NCI-H345 treated with DMSO at 0.1 percent for 48 hours (cell line): ENCODE measurements at regions not wholly inside any gene's neighbourhood (a gene's known extent, or its start where the extent isn't known, plus 50 kb on each side); places are given as distances from the start of the nearest gene placed in this dataset.
A peak's percentile ranks its signal among the peaks of the same experiment; 100 is the strongest.

ENCODE experiments used
- DNase-seq: peaks from one replicate; lab custom pipeline; 2025; ENCODE audit not compliant: unreplicated experiment; lab: John Stamatoyannopoulos, UW

- no peak for DNase-seq
Measured at GRCh38 chr2:17083902-17084301, 418.3 kb upstream of the CYRIA start.

DNA sequence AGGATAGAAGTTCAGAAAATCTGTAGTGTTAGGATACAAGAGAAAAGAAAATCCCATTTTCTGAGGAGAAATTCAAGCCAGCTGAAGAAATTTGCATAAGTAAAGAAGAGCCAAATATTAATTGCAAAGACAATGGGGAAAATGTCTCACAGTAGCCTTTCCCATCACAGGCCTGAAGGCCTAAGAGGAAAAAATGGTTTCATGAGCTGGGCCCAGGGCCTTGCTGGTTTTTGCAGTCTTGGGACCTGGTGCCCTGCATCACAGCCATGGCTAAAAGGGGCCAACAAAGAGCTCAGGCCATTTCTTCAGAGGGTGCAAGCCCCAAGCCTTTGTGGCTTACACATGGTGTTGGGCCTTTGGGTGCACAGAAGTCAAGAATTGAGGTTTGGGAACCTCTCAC lies 413.6 kb upstream of the CYRIA start:
- no peak for DNase-seq

- DNase-seq = no peak
Measured at GRCh38 chr2:17076533-17076932, 410.9 kb upstream of the CYRIA start.

- no peak for DNase-seq
Measured at GRCh38 chr2:17070711-17071110, 405.1 kb upstream of the CYRIA start.

DNA sequence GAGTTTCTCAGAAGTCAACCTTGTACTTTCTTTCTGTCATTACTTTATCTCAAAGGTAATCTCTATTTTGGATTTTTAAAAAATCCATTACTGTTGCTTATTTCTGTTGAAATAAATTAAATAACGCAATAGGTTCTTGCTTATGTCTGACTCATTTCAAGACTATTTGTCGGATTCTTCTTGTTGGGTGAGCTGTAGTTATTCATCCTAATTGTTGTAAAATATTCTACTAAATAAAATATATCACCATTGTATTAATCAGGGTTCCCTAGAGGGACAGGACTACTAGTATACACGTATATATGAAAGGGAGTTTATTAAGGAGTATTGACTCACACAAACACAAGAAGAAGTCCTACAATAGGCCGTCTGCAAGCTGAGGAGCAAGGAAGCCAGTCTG lies 403.9 kb upstream of the CYRIA start:
- DNase-seq = no peak

DNA sequence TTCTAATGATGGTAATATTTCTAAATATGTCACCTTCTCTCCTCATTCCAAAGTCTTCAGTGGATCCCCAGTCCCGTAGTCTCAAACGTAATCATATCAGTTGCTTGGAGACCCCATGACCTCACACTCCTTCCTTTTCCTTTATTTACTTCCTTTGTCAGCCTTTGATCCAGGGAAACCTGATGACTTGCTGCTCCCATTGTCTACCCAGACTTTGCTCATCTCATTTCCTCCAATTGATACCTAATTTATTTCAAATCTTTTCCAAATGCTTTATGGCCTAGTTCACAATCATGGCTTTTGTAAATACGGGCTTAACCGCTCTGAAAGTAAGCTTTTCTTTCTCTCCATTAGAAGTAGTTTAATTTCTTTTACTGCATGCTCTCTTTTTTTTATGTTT lies 402.4 kb upstream of the CYRIA start:
- DNase-seq = no peak

- DNase-seq = no peak
Measured at GRCh38 chr2:17065536-17065935, 399.9 kb upstream of the CYRIA start.

- no peak for DNase-seq
Measured at GRCh38 chr2:17061028-17061427, 395.4 kb upstream of the CYRIA start.

GRCh38 chr2:17059458-17059857 lies 393.8 kb upstream of the CYRIA start:
- peak; percentile 41 for DNase-seq

GRCh38 chr2:17058772-17059402 lies 393.3 kb upstream of the CYRIA start:
- DNase-seq = no peak

DNA sequence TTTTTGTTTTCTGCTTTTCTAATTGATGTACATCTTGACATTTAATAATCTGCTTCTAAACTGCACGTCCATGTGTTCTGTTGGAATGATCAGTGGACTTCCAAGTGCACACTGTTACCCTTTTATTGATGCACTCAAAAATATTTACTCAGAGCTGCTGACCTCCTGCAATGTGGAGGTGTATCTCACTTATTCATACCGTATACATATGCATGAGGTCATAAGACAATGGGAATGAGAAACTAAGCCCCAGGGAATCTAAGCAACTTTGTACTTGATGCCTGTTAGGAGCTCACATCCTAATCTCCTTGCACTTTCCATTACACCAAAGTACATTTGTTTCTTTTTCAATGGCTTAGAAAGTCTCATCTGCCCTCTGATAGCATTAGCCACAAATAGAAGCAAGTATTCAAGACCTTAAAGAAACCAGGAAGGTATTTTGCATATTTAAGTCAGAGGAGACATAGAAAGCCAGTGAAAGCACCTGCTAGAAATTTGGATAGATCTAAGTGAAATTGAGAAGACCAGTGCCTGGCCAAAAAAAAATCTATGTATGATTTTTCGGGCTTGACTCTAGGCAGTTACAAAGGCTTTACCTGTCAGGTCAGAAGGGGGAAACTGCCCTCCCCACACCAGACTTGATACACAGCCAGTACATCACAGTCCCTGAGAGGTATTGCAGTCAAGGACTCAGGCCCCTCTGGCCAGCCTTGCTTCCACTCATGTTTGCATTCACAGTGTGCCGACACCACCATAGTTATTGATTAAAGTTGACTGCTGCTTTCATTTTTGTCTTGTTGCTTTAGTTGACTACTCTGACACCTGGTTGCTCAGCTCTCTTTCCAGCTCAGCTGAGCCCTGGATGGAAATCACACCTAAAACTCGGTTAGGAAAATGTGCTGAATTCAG lies 391.7 kb upstream of the CYRIA start:
- DNase-seq = no peak

DNA sequence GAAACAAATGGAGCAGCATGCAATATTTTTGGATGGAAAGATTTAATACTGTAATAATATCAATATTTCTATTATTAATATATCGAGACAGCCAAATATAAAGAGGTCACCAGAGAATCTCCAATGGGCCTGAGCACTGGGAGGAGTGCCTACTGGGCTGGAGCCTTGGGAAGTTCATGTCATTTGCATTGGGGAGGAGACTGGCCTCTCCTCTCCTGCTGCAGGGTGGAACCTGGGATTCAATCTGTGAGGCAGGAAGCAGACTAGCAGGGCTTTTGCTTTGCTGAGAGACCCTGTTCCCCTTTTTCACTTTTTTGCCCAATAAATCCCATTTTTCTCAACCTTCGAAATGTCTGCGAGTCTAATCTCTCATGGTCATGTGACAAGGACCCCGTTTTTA lies 390.6 kb upstream of the CYRIA start:
- DNase-seq = no peak

GRCh38 chr2:17052001-17052400 lies 386.4 kb upstream of the CYRIA start:
- no peak for DNase-seq

GRCh38 chr2:17051538-17051937 lies 385.9 kb upstream of the CYRIA start:
- DNase-seq = no peak

DNA sequence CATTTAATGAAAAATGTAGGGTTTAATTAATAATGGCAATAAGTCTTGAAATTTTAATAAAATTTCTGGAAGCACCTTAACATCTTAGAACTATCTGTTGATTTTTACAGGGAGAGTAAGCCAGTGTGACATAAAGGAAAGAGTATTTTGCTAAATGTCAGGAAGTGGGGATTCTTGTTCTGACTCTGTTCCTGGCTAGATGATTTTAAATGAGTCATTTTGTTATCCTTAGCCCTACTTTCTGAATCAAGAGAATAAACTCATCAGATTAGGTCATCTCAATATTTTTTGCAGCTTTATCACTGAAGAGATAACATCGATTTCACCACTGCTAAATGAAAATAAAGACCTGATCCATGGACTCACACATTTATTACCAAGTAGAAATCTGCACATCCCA lies 377.5 kb upstream of the CYRIA start:
- DNase-seq = no peak

- no peak for DNase-seq
Measured at GRCh38 chr2:17036361-17036760, 370.7 kb upstream of the CYRIA start.

GRCh38 chr2:17035010-17035409 lies 369.4 kb upstream of the CYRIA start:
- no peak for DNase-seq

DNA sequence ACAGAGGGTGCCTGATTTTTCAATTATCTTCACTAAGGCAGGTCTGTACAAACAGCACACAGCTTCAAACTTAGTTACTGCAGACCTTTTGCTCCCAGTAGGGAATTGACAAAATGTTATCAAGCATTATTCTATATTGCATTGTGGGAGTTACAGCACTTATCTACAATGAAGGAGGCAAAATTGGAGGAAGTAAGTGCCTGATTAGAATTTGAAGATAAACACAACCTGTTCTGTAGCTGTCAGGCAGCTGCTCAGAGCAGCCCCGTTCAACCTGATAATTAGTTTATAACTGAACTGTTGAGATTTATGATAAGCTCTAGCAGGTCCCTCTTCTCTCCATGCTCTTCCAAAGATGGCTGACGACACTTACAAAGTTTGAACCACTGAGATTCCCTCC lies 364.4 kb upstream of the CYRIA start:
- DNase-seq = no peak

GRCh38 chr2:17012297-17012696 lies 346.7 kb upstream of the CYRIA start:
- no peak for DNase-seq

DNA sequence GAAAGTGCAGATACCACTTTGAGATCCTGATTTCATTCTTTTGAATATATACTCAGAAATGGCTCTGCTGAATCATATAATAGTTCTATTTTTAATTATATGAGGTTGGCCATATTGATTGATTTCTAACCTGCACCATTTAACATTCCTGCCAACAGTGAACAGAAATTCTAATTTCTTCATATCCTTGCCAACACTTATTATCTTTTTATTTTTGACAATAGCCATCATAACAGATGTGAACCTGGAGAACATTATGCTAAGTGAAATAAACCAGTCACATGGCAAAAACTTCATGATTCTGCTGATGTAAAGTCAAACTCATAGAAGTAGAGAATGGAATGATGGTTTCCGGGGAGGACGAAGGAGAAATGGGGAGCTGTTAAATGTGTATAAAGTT lies 344.5 kb upstream of the CYRIA start:
- DNase-seq = no peak

DNA sequence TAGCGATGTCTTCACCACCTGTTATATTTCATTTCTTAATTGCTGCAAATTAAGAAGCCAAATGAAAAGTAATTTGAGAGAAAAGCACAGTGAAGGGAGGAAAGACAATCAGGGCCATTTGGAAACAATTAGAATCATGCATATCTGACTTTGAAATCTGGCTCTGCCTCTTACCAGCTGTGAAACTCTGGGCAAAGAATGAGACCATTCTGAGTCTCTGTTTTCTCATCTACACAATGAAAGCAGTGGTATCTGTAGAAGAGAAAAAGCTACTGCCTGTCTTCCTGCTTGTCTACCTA lies 334.5 kb upstream of the CYRIA start:
- DNase-seq = no peak

DNA sequence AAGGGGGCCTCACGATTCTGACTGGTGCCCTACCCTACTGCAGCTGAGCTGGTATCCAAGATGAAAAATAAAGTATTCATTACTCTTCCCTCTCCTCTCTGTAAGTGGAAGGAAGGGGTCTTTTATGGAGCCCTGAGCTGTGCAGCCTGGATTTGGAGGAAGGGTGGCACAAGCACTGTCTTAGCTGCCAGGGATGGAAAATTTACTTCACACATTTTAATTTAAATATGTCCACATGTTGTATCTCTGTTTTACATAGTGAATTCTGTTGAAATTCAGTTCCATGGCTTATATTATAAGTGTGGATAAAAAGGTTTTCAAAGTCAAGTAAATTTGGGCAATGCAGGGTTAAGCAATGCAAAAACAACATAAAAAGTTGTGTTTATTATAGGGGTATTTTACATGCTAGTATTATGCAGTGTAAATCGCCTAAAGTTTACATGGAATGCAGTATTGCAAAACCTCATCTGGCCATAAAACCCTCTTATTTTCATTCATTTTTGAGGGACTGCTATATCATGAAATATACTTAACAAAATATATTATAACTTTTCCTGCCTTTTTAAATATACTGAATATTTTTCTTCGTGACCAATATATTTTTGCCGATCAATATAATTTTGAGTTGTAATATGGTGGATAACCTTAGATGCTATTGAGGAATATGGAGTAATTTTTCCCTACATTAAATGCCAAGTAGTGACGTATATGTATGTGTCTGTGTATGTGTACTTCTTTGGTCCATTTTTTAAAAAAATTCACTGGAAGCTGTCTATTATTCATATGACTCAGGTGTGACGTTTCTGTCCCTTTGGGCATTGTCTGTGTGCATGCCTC lies 333.9 kb upstream of the CYRIA start:
- DNase-seq = no peak
